GM21825 (cell line): ENCODE measurements at regions not wholly inside any gene's neighbourhood (a gene's known extent, or its start where the extent isn't known, plus 50 kb on each side); places are given as distances from the start of the nearest gene placed in this dataset.

Experiments used
- ATAC-seq: cut with Tn5 transposase; IDR thresholded peaks from one replicate; pipeline ENCODE4 v1.9.1; 2021; ENCODE audit warnings: mild to moderate bottlenecking, moderate library complexity; ENCODE audit not compliant: unreplicated experiment

GRCh38 chr1:198903203-198903602 lies 264.4 kb downstream of the PTPRC start:
- ATAC-seq = no peak

DNA sequence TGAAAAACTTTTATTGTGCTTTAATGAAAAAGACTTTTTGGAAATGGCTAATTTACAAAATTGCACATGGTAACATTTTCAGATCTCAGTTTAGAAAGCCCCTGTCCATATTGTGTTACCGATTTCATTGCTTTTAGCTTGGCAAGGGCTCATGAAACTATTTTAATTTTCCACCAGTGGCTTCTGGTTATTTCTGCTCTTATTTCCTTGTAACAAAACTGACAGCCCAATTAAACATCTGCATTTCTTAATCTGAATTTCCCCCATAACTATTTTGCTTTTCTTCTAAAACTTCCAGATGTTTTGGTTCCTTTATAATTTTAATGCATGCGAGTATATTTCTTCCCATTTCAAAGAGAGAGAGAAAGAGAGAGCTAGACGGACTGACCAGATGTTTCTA lies 264.8 kb downstream of the PTPRC start:
- no peak for ATAC-seq

DNA sequence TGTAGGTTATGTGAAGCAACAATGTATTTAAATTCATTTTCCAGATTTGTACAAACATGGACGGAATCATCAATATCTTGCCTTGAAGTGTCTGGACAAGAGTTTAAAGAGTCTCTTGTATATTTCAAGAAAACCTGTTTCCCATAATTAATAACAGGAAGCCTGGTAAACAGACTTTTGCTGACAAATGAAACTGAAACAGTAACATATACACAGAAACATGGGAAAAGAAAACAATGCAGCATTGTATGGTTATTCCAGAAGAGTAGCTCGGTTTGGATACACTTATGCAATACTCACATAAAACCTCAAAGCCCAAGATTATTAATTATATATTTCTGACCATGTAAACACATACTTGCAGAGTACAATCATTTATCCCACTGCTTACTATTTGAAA lies 265.5 kb downstream of the PTPRC start:
- no peak for ATAC-seq

GRCh38 chr1:198906739-198907422 lies 268.0 kb downstream of the PTPRC start:
- no peak for ATAC-seq

- ATAC-seq = no peak
These were observed 268.5 kb downstream of the PTPRC start for GRCh38 chr1:198907423-198907746.

DNA sequence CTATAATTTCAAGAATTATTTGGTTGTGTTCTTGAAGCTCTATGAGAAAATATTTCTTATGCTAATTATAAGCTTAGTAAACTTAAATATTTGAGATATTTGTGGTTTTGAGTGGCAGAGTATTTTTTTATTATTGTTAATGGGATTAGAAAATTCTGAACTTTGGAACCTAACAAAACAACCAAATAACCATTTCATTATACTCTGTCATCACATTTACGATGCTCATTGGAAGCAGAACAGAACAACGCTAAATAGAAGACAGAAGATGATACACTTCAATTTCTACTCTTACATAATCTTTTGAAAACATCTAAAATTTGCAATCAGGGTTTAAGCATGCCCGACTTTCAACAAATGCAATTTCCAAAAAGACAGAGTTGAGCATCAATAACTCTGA lies 270.2 kb downstream of the PTPRC start:
- no peak for ATAC-seq

DNA sequence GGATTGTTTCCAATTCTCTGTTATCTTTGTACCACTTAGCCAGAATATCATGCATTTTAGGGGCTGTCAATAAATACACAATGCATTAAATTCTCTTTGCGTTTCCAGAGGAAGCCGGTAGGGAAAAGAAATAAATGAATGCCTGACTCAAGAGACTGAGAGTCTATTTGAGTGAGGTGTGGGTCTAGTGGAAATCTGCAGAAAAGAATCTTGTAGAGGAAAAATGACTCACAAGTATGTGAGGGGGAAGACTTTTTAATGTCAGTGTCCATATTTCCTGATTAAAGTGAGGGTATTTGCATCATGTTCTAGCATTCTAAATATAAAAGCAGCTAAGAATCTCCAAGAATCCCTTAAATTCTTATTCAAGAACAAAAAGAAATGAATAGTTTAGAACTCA lies 271.1 kb downstream of the PTPRC start:
- no peak for ATAC-seq

GRCh38 chr1:198910816-198911215 lies 272.0 kb downstream of the PTPRC start:
- ATAC-seq = no peak

DNA sequence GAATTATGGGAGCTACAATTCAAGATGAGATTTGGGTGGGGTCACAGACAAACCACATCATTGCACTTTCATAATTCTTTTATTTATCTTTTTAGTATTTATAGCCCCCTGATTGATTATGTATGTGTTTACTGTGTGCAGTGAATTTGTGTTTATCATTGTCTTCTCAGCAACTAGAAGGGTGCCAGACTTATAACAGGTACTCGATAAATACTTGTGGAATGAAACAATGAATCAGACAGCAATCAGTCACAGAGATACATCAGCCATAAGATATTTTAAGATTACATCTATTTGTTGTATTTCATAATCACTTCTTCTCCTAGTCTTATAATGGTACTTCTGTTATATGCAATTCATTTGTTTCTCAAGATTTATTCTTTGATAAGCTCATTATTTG lies 273.2 kb downstream of the PTPRC start:
- no peak for ATAC-seq

- ATAC-seq = no peak
These were observed 274.8 kb downstream of the PTPRC start for GRCh38 chr1:198913667-198914066.

- ATAC-seq = no peak
These were observed 276.7 kb downstream of the PTPRC start for GRCh38 chr1:198915327-198916231.

DNA sequence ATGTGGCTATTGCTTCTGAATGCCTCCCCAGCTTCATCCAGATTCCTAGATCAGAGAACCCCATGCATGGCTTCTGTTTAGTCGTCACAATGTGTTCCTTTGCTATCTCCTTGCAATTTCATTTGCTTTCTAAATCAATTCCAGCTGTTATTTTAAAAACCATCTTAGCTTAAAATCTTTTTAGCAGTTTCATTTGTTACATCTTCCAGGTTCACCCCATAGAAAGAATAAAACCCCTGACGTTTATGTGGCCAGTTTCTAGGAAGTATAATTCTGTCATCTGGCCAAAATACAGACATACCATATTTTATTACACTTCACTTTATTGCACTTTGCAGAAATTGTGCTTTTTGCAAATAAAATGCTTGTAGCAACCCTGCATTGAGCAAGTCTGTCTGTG lies 278.4 kb downstream of the PTPRC start:
- ATAC-seq = no peak

GRCh38 chr1:198918920-198919319 lies 280.1 kb downstream of the PTPRC start:
- ATAC-seq = no peak

DNA sequence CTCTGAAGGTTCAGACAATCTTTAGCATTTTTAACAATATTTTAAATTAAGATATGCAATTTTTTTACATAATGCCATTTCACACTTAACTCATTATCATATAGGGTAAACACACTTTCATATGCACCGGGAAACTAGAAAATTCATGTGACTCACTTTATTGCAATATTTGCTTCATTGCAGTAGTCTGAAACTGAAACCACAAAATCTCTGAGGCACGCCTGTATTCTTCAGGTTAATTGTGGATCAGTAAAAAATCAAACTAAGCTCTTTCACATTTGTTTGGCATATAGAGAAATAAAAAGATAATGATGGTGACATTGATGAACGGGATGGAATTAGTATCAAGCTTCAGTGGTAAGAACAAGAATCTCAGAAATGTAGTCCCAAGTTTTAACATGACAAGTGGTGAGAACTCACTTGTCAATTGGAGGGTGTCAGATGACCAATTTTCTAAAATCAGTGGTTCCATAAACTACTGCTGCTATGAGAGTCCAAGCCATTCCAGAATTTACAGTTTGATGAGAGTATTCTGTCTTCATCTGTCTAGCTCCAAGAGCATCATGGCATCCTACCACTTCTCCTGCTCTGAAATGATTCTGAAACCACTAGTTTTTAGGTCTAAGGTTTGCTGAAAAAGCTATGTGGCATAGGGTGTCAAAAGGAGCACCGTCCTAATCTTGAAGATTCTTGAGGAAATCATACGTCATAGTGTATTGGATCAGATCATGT lies 281.0 kb downstream of the PTPRC start:
- ATAC-seq = no peak

DNA sequence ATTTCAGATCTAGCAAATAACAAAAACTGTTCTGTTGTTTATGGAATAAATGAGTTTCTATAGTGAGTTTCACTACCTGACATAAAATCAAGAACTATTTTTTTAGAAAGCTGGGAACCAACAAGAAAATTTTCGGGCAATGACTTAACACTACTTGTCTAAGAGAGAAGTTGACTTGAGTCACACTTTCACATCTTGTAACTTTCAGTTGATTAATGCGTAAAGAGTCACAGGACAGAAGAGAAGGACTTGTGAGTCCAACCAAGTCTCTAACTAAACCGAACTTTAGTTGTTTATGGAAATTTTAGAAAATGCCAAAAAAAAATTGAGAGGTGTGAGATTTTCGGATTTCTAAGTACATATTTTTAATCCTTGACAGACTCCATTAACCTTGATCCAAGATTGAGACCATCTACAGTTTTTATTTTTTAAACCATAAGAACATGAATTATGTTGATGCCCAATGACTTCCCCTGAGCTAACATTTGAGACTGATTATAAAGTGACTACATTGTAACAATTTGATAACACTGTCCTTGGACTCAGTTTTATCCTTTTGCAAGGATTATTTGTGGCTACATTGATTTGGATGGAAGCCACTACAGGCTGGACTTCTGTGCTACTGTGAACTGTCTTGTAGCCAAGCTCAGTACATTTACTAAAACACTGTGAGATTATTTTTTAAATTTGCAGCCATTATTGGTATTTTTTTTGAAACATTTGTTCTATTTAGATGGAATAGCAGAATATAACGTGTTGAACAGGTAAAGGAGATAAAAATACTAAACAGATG lies 284.0 kb downstream of the PTPRC start:
- peak; percentile 63 for ATAC-seq

- ATAC-seq = no peak
These were observed 285.2 kb downstream of the PTPRC start for GRCh38 chr1:198923993-198924392.

DNA sequence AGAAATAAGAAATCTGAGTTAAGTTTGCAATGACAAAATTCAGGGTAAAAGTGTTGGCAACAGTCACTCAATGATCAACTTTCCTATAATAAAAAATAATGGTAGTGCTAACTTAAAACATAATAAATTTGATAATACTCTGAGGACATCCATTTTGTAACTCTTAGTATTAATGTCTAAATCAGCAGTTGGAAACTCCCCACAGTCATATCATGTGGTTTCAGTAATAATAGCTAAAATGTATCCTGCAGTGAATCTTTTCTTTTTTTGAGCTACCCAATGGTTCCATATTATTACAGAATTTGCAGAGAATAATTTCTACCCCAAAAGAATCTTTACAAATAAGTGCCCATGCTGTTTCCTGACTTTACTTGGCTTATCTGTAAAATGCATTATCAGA lies 286.7 kb downstream of the PTPRC start:
- ATAC-seq = no peak

- no peak for ATAC-seq
These were observed 288.3 kb downstream of the PTPRC start for GRCh38 chr1:198927129-198927528.

DNA sequence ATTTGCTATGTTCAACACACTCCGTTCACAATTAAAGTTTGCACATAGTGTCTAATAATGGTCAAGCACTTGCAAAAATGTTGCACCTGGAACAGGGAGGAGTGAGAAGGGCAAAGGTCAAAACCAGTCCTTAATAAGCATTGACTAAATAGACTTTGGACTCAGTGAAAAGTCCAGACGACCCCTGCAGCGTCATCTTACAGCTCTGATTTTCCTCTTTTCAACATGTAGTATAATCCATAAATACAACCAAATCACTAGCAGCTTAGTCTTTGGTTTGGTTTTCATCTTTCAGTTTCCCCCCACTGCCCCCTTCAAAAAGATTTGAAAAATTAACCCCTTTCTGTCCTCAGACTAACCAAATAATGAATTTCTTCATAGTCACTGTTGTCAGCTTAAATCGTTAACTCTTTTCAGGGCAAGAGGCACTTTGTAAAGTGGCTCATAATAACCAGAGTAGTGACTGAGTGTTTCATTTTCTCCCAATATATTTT lies 290.3 kb downstream of the PTPRC start:
- no peak for ATAC-seq

GRCh38 chr1:198929961-198930599 lies 291.2 kb downstream of the PTPRC start:
- ATAC-seq = peak; percentile 67
